ENCODE measurements at regions not wholly inside any gene's neighbourhood (a gene's known extent, or its start where the extent isn't known, plus 50 kb on each side); places are given as distances from the start of the nearest gene placed in this dataset.
"Not testable (repeated sequence)": the region's sequence is repeated elsewhere in the genome, so short reads cannot be mapped to it uniquely, and the experiment has no call there.

DNA sequence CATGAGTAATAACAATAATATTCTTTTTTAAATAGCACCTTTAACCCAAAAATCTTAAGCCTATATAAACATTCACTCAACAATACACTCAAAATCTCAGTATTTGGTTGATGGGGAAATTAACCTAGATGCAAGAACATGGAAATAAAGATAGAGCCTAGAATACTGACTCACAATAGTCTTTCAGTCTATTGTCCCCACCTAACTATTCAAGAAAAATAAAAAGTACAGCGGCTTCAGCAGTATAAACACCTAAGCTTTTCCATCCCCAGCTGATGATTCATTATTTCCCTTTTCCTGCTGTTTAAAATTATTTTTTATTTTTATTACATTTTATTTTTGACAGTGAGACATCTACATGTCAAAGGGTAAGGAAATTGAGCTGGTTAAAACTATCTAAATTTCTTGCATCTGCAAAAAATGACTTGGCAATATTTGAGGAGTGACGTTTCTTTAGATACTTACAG, 201.4 kb downstream of the FZD1 start:
- DNase-seq = no peak

DNA sequence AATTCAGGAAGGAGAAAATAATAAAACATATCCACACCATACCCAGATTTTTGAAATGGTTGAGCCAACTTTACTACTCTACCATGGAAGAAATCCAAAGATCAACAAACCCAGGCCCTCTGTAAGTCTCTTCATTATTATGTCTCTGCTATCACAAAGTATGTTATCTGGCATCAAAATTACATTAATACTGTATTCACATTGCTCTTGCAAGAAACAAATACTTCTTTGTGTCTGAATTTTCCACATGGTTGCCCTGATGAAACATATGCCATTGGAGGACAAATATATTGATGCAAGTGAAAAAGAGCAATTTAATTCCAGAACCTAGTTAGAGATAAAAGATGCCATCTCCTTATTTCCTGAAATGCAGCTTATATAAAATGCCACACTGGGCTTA, 204.0 kb downstream of the FZD1 start:
- DNase-seq = no peak

DNA sequence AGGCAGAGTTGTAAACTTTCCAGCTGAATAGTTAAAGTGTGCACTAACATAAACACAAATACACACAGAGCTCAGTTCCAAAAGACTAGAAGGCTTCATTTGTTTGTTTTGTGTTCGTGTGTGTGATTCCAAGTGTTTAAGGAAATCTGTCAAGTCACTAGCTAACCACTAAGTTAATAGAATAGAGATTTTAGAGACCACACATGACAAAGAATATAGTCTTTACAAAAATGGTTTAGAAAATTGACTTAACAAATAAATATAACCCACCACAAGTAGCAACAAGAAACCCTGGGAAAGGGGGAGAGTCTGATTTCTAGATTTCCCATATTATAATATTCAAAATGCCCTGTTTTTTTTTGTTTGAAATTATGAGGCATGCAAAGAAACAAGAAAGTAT, 209.4 kb downstream of the FZD1 start:
- no peak for DNase-seq

DNA sequence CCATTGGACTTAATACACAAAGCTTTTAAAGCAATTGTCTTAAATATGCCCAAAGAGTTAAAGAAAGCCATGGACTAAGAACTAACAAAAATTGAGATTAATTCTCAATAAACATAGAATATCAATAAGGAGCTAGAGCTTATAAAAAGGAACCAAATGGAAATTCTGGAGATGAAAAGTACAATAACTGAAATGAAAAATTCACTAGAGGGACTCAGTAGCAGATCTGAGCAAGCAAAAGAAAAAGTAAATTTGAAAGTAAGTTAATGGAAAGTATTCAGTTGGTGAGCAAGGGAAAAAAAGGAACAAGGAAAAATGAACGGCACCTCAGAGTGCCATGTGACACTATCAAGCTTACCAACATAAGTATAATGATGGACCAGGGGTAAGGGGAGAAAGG, 209.8 kb downstream of the FZD1 start:
- no peak for DNase-seq

DNA sequence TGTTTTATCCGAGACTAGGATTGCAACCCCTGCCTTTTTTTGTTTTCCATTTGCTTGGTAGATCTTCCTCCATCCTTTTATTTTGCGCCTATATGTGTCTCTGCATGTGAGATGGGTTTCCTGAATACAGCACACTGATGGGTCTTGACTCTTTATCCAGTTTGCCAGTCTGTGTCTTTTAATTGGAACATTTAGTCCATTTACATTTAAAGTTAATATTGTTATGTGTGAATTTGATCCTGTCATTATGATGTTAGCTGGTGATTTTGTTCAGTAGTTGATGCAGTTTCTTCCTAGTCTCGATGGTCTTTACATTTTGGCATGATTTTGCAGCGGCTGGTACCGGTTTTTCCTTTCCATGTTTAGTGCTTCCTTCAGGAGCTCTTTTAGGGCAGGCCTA, 216.2 kb downstream of the FZD1 start:
- not testable (repeated sequence) for DNase-seq

DNA sequence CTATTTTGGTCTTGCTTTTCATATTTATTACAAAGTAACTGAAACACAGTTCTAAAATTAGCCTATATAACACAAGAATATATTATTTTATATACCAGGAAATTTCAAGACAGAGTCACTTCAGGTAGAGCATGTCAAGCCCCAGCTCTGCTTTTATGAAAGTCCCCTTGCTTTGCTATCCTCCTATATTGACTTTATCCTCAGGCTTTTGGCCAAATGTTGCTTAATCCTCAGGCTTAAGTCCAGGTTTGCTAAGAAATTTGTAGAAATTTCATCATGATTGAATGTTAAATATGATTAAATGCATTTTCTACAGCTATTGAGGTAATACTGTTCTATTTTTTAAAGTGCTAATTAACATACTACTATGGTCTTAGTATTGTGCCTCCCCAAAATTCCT, 227.6 kb downstream of the FZD1 start:
- DNase-seq = no peak

DNA sequence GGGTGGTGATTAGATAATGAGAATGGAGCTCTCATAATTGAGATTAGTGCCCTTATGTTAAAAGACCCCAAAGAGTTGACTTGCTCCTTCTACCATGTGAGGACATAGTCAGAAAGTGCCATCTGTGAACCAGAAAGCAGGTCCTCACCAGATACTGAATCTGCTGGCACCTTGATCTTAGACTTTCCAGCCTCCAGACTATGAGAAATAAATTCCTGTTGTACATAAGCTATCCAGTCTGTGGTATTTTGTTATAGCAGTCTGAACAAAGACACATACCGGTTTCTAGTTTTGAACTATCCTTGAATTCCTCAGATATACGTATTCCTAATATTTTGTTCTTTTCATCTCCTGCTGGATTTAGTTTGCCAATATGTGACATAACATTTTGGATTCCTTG, 228.1 kb downstream of the FZD1 start:
- no peak for DNase-seq

DNA sequence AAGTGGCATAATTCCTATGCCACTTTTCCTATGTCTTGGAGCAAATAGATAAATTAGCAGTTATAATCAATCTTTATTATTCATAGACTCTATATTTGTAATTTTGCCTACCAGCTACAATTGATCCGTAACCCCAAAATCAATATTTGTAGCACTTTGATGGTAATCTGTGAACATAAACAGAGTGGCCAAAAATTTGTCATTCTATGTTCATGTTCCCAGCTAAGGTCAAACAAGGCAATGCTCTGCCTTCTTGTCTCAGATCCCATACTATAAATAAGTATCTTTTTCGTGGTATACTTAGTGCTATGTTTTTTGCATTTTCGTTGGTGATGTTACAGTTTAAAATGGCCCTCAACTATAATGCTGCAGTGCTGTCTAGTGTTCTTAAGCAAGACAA, 228.5 kb downstream of the FZD1 start:
- no peak for DNase-seq

DNA sequence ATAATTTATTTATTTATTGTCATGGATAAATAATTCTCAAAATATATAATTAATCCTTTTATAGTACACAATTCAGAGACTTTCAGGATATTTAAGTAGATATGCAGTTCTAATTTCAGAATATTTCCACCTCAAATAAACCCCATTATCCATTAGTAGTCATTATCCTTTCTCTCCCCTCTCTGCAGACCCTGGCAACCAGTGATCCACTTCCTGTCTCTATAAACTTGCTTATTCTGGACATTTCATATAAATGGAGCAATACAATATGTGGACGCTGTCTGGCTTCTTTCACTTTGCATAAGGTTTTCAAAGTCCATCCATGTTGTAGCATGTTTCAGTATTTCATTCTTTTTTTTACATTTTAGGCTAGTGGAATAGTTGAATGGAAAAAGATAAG, 230.2 kb downstream of the FZD1 start:
- DNase-seq = no peak

DNA sequence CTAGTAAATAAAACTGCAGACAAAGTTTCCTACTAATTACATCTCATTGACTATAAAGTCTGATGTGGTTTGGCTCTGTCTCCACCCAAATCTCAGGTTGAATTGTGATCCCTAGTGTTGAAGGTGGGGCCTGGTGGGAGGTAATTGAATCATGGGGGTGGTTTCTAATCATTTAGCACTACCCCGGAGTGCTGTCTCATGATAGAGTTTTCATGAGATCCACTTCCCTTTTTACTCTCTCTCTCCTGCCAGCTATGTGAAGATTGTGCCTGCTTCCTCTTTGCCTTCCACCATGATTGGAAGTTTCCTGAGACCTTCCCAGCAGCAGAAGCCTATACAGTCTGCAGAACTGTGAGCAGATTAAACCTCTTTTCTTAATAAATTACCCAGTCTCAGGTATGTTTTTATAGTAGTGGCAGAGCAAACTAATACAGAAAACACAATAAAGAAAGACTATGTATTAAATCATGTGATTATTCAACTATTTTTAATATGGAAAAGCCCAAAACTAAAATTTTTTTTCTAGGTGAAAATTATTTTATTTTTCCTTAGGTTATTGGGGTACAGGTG, 232.1 kb downstream of the FZD1 start:
- DNase-seq = no peak

DNA sequence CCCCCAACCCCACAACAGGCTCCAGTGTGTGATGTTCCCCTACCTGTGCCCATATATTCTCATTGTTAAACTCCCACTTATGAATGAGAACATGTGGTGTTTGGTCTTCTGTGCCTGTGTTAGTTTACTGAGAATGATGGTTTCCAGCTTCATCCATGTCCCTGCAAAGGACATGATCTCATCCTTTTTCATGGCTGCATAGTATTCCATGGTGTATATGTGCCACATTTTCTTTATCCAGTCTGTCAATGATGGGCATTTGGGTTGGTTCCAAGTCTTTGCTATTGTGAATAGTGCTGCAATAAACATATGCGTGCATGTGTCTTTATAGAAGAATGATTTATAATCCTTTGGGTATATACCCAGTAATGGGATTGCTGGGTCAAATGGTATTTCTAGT, 233.0 kb downstream of the FZD1 start:
- DNase-seq = not testable (repeated sequence)

DNA sequence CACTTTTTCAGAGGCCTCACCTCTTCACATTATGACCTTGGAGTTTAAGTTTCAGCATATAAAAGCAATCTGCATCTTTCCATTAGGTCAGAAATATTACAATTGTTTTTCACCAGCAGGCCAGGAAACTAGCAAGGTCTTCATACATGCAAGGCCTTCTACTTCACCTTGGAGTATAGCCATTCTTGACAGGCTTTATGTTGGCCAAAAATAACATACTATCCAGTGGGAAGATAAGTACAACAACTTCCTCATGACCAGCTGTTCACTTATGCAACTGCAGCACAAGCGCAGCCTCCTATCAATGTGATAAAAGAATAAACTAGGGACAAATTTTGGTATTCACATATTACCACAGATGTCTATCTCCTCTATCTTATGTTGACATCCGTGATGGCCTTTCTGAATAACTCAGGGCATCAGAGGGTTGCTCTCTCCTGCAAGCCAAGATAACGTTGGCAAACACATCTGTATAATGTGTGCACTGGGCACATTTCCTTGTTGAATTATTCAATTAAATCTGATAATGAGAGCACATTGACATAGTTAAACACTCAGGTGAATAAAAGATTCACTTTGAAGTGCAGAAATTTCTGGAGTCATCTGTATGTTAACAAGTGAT, 239.8 kb downstream of the FZD1 start:
- no peak for DNase-seq

DNA sequence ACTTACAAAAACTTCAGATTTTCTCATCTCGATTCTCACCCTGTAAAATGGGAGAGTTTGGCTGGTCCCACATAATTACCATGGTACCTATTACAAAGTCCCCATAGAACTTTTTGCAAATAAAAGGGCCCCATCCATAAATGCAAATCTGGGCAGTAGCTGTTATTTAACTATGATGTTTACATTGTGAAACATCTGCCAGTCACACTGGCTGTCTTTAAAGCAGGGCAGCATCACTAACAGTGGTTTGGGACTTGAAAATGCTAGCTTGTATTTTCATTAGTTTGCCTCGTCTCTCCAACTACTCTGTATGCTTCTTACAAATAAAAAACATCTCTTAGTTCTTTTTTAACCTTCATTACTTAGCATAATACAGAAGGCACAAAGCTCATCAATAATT, 240.7 kb downstream of the FZD1 start:
- no peak for DNase-seq

DNA sequence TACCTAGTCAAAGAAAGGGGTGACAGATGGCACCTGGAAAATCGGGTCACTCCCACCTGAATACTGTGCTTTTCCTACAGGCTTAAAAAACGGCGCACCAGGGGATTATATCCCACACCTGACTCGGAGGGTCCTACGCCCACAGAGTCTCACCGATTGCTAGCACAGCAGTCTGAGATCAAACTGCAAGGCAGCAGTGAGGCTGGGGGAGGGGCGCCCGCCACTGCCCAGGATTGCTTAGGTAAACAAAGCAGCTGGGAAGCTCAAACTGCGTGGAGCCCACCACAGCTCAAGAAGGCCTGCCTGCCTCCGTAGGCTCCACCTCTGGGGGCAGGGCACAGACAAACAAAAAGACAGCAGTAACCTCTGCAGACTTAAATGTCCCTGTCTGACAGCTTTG, 242.7 kb downstream of the FZD1 start:
- not testable (repeated sequence) for DNase-seq

DNA sequence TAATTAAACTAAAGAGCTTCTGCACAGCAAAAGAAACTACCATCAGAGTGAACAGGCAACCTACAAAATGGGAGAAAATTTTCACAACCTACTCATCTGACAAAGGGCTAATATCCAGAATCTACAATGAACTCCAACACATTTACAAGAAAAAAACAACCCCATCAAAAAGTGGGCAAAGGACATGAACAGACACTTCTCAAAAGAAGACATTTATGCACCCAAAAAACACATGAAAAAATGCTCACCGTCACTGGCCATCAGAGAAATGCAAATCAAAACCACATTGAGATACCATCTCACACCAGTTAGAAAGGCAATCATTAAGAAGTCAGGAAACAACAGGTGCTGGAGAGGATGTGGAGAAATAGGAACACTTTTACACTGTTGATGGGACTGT, 247.6 kb downstream of the FZD1 start:
- not testable (repeated sequence) for DNase-seq

DNA sequence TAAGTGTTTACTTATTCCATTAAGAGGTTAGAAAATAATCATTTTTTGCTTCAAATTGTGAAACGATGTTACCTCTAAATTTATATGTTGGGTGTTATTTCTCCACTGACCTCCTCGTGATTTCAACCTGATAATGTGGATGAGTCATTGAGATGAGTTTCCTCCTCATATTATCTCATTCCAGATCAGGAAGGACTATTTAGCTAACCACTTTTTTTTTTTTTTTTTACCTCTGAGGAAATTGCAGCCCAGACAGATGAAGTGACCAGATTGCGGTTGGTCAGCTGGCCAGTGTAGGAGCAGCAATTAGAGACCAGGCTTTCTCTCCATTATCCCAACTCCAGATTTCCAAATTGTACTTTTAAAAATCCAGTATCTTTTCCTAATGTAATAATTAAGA, 248.7 kb downstream of the FZD1 start:
- no peak for DNase-seq

DNA sequence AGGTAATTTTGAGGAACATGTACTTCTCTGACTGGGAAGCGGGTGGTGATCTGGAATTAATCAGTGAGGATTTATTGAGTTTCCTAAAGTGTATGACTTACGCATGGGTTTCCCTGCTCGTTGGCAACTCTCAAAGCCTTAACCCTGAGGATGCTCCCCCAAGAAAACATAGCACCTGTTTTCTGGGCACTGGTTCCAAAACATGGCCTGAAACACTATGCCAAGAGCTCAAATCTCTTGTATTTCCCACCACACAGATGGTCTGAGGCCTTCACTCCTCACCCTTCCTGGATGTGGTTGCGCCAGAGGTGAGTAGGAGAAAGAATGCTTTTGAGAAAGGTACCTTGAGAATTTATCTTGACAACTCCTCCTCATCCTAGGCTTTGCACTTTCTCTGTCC, 250.4 kb downstream of the FZD1 start:
- DNase-seq = no peak

DNA sequence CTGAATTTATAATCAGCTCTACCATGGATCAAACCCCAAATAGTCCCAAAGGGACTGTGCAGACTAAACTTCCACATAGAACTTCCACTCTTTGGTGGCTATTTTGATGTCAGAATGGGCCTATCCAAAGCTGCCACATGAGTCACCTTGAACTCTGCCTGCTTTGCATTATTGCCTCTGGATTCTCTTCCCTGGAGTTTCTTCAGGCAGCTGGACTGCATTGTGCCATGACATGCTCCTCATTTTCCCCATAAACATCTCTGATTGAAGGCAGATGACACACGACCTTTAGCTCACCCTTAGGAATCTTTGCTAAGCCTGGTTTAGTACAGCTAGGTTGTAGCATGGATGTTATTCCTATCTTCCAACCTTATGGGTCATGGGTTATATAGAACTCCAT, 251.7 kb downstream of the FZD1 start:
- DNase-seq = no peak

DNA sequence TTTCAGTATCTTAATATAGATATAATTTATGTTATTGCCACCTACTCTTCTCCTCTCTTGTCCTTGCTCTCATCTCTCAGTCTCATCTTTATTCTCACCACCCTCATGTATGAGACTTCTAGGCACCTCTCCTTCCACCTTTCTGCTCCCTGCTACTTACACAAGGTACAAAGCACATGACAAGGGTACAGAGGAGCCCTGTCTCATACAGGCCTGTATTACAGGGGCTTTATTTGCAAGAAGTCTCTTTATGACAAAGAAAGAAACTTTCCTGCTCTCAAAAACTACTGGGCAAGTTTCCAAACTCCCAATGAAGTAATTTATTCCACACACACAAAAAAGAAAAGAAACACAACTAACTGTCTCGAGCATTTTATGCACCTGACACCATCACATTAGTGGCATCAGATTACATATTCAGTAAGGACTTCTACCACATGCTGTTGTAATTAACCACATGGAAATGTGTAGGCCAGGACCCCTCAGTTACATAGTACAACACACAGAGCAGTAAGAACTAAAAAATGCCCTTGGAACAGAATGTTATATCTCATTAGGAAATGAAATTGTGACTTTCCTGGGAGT, 253.1 kb downstream of the FZD1 start:
- no peak for DNase-seq

DNA sequence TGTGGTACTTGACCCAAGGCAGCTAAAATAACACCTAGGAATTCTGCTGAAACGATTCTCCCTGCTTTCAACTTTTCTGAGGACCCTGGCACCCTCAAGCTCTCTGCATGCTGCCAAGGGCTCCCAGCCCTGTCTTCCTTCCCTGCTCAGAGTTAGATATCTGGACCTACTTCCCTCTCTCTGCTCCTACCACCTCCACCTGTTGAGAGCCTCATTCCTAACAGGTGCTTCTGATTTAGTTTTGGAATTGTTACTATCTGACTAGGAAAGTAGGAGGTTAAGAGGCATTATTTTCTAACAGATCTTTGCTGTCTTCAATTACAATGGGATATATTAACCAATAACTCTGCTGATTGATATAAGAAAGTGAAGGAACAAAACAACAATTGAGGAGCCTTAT, 253.8 kb downstream of the FZD1 start:
- DNase-seq = no peak

DNA sequence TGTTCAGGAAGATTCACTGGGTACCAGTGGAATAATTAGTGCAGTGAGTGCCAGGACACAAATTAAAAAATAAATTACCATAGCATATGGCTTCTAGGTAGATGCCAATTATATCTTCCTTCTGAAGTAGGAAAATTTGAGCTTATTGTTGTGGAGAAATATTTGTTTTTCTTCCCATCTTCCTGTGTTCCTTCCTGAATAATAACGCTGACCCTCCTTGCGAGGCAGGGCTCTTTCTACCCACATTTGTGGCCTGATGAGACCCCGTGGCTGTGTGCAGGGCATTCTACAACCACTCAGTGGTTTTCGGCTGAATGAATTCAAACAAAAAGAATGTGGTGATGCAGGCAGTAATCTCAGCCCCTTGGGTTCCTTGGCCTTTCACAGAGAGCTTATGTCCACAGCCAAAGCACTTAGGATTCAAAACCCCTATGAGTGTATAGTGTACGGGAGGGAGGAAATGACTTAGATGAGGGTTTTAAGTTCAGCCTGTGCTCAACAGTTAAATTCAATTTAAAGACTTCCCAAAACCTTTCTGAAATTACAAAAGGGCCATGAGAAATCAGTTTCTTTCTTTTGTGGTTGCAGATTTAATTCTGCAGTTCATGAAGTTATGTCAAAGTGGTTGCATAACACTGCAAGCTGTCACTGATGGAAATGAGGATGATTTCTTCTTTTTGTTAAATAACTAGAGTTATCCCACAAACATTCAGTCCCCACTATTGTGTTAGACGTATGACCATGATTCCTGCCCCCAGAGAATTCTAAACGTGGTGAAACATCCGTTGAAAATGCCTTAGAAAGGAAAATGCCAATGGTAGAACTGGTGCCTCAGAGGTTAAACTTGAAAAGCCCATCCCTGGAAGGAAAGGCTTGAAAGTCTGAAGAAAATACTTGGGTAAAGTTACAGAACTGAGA, 255.3 kb downstream of the FZD1 start:
- DNase-seq = no peak

DNA sequence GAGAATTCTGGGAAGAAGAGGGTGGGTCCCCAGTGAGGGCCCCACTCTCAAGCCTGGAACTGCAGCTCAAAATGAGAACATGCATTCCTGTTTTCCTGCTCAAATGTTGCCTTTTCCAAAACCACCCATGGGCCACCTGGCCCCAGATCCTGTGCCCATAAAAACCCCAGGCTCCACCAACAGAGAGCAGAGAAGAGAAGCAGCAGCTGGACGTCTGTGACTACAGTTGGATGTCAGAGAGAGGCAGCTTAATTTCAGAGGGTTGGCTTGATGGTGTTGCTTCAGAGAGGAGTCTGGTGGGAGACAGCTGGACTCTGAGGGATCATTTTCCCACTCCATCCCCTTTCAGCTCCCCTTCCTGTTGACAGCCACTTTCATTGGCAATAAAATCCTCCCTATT, 256.4 kb downstream of the FZD1 start:
- DNase-seq = no peak

DNA sequence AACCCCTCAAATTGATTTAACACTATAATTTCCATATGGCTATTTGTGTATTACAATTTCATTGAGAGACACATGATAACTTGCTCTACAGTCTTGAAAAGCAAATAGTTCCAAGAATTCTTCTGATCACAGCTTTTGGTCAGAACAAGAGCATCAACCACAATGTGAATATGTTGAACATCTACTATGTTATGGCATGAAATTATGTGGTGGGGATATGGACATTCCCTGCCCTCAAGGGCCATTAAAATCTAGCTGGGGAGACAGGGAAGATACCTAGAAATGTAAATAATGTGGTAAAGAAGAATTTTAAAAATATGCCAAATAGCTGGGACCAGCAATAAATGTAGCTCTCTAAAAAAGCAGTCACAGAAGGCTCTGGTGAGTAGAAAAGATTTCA, 262.2 kb downstream of the FZD1 start:
- no peak for DNase-seq

DNA sequence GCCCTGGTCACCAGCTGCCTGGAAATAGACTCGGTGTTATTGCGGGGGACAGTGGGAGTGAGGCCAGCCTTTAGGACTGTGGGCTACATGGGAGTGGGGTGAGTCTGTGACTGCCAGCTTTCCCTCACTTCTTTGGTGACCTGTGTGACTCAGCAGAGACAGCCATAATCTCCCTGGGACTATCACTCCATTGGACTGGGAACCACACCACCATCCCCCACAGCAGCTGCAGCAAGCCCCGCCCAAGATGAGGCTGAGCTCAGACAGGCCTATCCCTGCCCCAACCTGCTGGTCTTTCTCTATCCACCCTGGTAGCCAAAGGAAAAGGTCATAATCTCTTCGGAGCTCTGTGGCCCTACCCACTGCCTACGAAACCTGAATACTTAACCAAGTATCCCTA, 263.2 kb downstream of the FZD1 start:
- no peak for DNase-seq
